H9 (cell line): ENCODE measurements at regions not wholly inside any gene's neighbourhood (a gene's known extent, or its start where the extent isn't known, plus 50 kb on each side); places are given as distances from the start of the nearest gene placed in this dataset.

ENCODE experiments used
- DNase-seq: peaks from one replicate; pipeline ENCODE4 v3.0.0-alpha.2; 2017
- H2AFZ ChIP-seq: one replicate; pipeline ENCODE4 v1.6.1; 2013; ENCODE audit warnings: mild to moderate bottlenecking, low read length, control low read depth, moderate library complexity
- H2AK5ac ChIP-seq: 2 replicates; pipeline ENCODE4 v1.6.1; 2013; ENCODE audit warnings: low read length, control low read depth, mixed read lengths; ENCODE audit not compliant: insufficient read length
- H2BK120ac ChIP-seq: one replicate; pipeline ENCODE4 v1.6.1; 2013; ENCODE audit warnings: low read depth, mild to moderate bottlenecking, low read length, control low read depth, inconsistent platforms; ENCODE audit not compliant: poor library complexity, severe bottlenecking
- H2BK12ac ChIP-seq: 2 replicates; pipeline ENCODE4 v1.6.1; 2013; ENCODE audit warnings: low read length, control low read depth, mixed read lengths, low read depth; ENCODE audit not compliant: insufficient read length
- H2BK15ac ChIP-seq: 2 replicates; pipeline ENCODE4 v1.6.1; 2013; ENCODE audit warnings: low read depth, low read length, control low read depth
- H2BK20ac ChIP-seq: one replicate; pipeline ENCODE4 v1.6.1; 2013; ENCODE audit warnings: low read depth, mild to moderate bottlenecking, low read length, control low read depth, inconsistent platforms; ENCODE audit not compliant: poor library complexity, severe bottlenecking
- H2BK5ac ChIP-seq: 2 replicates; pipeline ENCODE4 v1.6.1; 2013; ENCODE audit warnings: low read length, control low read depth, mixed read lengths; ENCODE audit not compliant: insufficient read length
- H3K14ac ChIP-seq: 2 replicates; pipeline ENCODE4 v1.6.1; 2013; ENCODE audit warnings: low read length, control low read depth; ENCODE audit not compliant: insufficient read depth
- H3K18ac ChIP-seq: 2 replicates; pipeline ENCODE4 v1.6.1; 2013; ENCODE audit warnings: low read depth, mild to moderate bottlenecking, mixed read lengths, low read length, control low read depth; ENCODE audit not compliant: insufficient read length
- H3K23ac ChIP-seq: 2 replicates; pipeline ENCODE4 v1.6.1; 2013; ENCODE audit warnings: low read length, control low read depth, mixed read lengths, low read depth; ENCODE audit not compliant: insufficient read length
- H3K23me2 ChIP-seq: 2 replicates; pipeline ENCODE4 v1.6.1; 2013; ENCODE audit warnings: low read depth, mild to moderate bottlenecking, mixed read lengths, low read length, control low read depth; ENCODE audit not compliant: insufficient read length, poor library complexity, severe bottlenecking
- H3K27ac ChIP-seq: 2 replicates; pipeline ENCODE4 v1.5.1; 2013; ENCODE audit warnings: low read length, control low read depth, mixed read lengths, low read depth; ENCODE audit not compliant: insufficient read length
- H3K27me3 ChIP-seq: 2 replicates; pipeline ENCODE4 v1.6.1; 2013; ENCODE audit warnings: low read length, control low read depth, inconsistent platforms; ENCODE audit not compliant: insufficient read depth
- H3K4ac ChIP-seq: 2 replicates; pipeline ENCODE4 v1.6.1; 2013; ENCODE audit warnings: low read depth, mild to moderate bottlenecking, control low read depth, inconsistent platforms, low read length, moderate library complexity
- H3K4me1 ChIP-seq: 2 replicates; pipeline ENCODE4 v1.6.1; 2013; ENCODE audit warnings: low read length, control low read depth, inconsistent platforms; ENCODE audit not compliant: insufficient read depth
- H3K4me2 ChIP-seq: 2 replicates; pipeline ENCODE4 v1.6.1; 2013; ENCODE audit warnings: low read length, control low read depth, mixed read lengths; ENCODE audit not compliant: insufficient read length, insufficient read depth
- H3K56ac ChIP-seq: 2 replicates; pipeline ENCODE4 v1.6.1; 2013; ENCODE audit warnings: low read depth, mild to moderate bottlenecking, mixed read lengths, low read length, control low read depth; ENCODE audit not compliant: insufficient read length
- H3K79me1 ChIP-seq: 2 replicates; pipeline ENCODE4 v1.6.1; 2013; ENCODE audit warnings: low read depth, mild to moderate bottlenecking, moderate library complexity, low read length, control low read depth, inconsistent platforms; ENCODE audit not compliant: insufficient read depth, poor library complexity, severe bottlenecking
- H3K79me2 ChIP-seq: 2 replicates; pipeline ENCODE4 v1.6.1; 2013; ENCODE audit warnings: low read length, control low read depth, inconsistent platforms; ENCODE audit not compliant: insufficient read depth
- H3K9ac ChIP-seq: 2 replicates; pipeline ENCODE4 v1.6.1; 2013; ENCODE audit warnings: low read length, control low read depth, mixed read lengths; ENCODE audit not compliant: insufficient read length; ENCODE audit errors: extremely low read depth
- H3K9me3 ChIP-seq: one replicate; pipeline ENCODE4 v1.6.1; 2013; ENCODE audit warnings: low read depth, low read length, inconsistent platforms; ENCODE audit not compliant: control insufficient read depth
- H3T11ph ChIP-seq: one replicate; pipeline ENCODE4 v1.6.1; 2013; ENCODE audit warnings: mild to moderate bottlenecking, low read length, control low read depth, inconsistent platforms
- H4K20me1 ChIP-seq: one replicate; pipeline ENCODE4 v1.6.1; 2013; ENCODE audit not compliant: control insufficient read depth, insufficient read length, insufficient read depth
- H4K5ac ChIP-seq: 2 replicates; pipeline ENCODE4 v1.6.1; 2013; ENCODE audit warnings: low read depth, mild to moderate bottlenecking, mixed read lengths, low read length, control low read depth; ENCODE audit not compliant: insufficient read length
- H4K8ac ChIP-seq: replicated peaks from 2 replicates; pipeline ENCODE4 v1.6.1; 2013; ENCODE audit warnings: low read length, control low read depth, mixed read lengths, low read depth; ENCODE audit not compliant: insufficient read length
- H4K91ac ChIP-seq: 2 replicates; pipeline ENCODE4 v1.6.1; 2013; ENCODE audit warnings: low read depth, mild to moderate bottlenecking, moderate library complexity, mixed read lengths, low read length, control low read depth; ENCODE audit not compliant: insufficient read length
- H3K27ac Mint-ChIP-seq, 3 experiments: 2 replicates in 2 of 3; 3 replicates in 1 of 3; pipeline ENCODE4 v1.8.0; 2020 to 2021; ENCODE audit warnings: mixed read lengths in 3 of 3, mild to moderate bottlenecking in 1 of 3, moderate library complexity in 1 of 3
- H3K27me3 Mint-ChIP-seq: 2 replicates; pipeline ENCODE4 v1.8.0; 2021; ENCODE audit warnings: low read depth, mild to moderate bottlenecking, moderate library complexity, mixed read lengths
- H3K36me3 Mint-ChIP-seq, 3 experiments: 2 replicates in 2 of 3; 3 replicates in 1 of 3; pipeline ENCODE4 v1.8.0; 2020 to 2021; ENCODE audit warnings: low read depth in 3 of 3, mixed read lengths in 3 of 3; ENCODE audit not compliant: insufficient read depth in 1 of 3
- H3K4me1 Mint-ChIP-seq, 2 experiments: 2 replicates each; pipeline ENCODE4 v1.8.0; 2020; ENCODE audit warnings: mixed read lengths in 2 of 2
- H3K4me3 Mint-ChIP-seq, 2 experiments: 2 replicates in 1 of 2; 3 replicates in 1 of 2; pipeline ENCODE4 v1.8.0; 2020 to 2021; ENCODE audit warnings: mild to moderate bottlenecking in 2 of 2, mixed read lengths in 2 of 2, moderate library complexity in 1 of 2
- H3K9me3 Mint-ChIP-seq, 2 experiments: 2 replicates in 1 of 2; 3 replicates in 1 of 2; pipeline ENCODE4 v1.8.0; 2020; ENCODE audit warnings: mild to moderate bottlenecking in 2 of 2, mixed read lengths in 2 of 2, moderate library complexity in 1 of 2
- WGBS: extraction: QIAGEN DNeasy Blood & Tissue Kit; methylation state at CpG from one replicate; pipeline ENCODE4 v1.1.7; 2013; ENCODE audit warnings: missing lambda C conversion rate, low lambda C conversion rate, mixed read lengths; ENCODE audit not compliant: insufficient read length; ENCODE audit errors: extremely low coverage; 5-methylcytosine and 5-hydroxymethylcytosine counted together
- TF ChIP-seq, protein P1 (sequence below): fragments of 200-600 bp; sonication (generic); conservative IDR thresholded peaks from 3 replicates; pipeline ENCODE4 v1.8.0; 2021; ENCODE audit warnings: antibody characterized with exemption, mild to moderate bottlenecking

GRCh38 chr5:52041842-52042241 is 658.6 kb downstream of the ISL1 start:
- peaks cover 13 to 17% of the 10 kb centered on the region in 2 experiments for H3K4me1 Mint-ChIP-seq
- H3K27me3 Mint-ChIP-seq = no peaks in the 10 kb centered on the region
- Histone ChIP-seq H3T11ph (no peak overlapping the region), H4K91ac (no peak overlapping the region), H3K4me2 (no peak overlapping the region), H3K9ac (no peak overlapping the region), H2BK5ac (no peak overlapping the region), H3K14ac (no peak overlapping the region), H4K5ac (no peak overlapping the region), H2AK5ac (no peak overlapping the region), H3K4me1 (no peaks in the 10 kb centered on the region), H2BK12ac (no peak overlapping the region), H2AFZ (no peak overlapping the region), H3K79me1 (no peaks in the 10 kb centered on the region), H3K56ac (no peak overlapping the region), H3K23ac (no peak overlapping the region), H3K27me3 (no peaks in the 10 kb centered on the region), H3K4ac (no peak overlapping the region), H3K9me3 (no peaks in the 10 kb centered on the region), H3K27ac (no peak overlapping the region), H3K23me2 (no peaks in the 10 kb centered on the region), H3K18ac (no peak overlapping the region), H2BK20ac (no peak overlapping the region), H4K8ac (no peak overlapping the region), H2BK15ac (no peak overlapping the region), H2BK120ac (no peak overlapping the region), H3K79me2 (no peaks in the 10 kb centered on the region), H4K20me1 (no peaks in the 10 kb centered on the region)
- TF ChIP-seq, protein P1, sequence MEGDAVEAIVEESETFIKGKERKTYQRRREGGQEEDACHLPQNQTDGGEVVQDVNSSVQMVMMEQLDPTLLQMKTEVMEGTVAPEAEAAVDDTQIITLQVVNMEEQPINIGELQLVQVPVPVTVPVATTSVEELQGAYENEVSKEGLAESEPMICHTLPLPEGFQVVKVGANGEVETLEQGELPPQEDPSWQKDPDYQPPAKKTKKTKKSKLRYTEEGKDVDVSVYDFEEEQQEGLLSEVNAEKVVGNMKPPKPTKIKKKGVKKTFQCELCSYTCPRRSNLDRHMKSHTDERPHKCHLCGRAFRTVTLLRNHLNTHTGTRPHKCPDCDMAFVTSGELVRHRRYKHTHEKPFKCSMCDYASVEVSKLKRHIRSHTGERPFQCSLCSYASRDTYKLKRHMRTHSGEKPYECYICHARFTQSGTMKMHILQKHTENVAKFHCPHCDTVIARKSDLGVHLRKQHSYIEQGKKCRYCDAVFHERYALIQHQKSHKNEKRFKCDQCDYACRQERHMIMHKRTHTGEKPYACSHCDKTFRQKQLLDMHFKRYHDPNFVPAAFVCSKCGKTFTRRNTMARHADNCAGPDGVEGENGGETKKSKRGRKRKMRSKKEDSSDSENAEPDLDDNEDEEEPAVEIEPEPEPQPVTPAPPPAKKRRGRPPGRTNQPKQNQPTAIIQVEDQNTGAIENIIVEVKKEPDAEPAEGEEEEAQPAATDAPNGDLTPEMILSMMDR = no peak
- no peak overlapping the region for H3K4me3 Mint-ChIP-seq
- H3K27ac Mint-ChIP-seq = no peak overlapping the region
- no peaks in the 10 kb centered on the region for H3K36me3 Mint-ChIP-seq
- no CpG with 5 or more reads among the region's 2 CpGs for WGBS
- DNase-seq = no peak
- H3K9me3 Mint-ChIP-seq = no peaks in the 10 kb centered on the region
